ENCODE measurements at regions not wholly inside any gene's neighbourhood (a gene's known extent, or its start where the extent isn't known, plus 50 kb on each side); places are given as distances from the start of the nearest gene placed in this dataset.
"Not testable (repeated sequence)": the region's sequence is repeated elsewhere in the genome, so short reads cannot be mapped to it uniquely, and the experiment has no call there.

DNA sequence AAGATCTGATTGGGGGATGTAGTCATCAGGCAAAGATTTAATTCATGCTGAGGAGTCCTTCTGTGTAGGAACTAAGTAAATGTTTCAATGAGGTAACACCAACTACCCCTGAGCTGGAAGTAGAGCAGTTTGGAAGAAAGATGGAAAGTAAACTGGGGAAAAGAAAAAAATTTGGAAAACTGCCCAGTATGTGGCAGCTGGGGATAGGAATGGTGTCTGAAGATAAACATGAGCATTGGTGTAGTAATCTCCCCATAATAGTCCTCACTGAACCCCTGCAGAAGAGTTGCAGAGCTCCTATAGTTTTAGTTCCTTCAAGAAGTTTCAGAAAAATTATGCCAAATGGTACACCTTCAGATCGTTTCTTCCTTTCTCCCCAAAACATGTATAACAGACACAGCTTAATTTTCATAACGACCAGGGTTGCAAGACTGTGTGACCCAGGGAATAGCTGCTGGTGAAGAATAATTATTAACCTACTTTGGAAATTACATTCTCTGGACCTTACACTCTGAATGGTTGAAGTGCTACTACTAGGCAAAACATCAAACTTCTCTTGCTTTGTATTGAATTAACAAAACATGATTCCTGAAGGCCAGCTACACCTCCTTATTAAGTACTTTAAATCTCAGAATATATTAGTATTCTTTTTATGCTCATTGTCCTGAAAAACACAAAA, 446.4 kb upstream of the NRG3 start:
- intact Hi-C loops (cut with DNase I; ENCODE audit: low total_unique reads): no loop called here
- TF ChIP-seq CTCF (IDR thresholded peaks at IDR 0.05): no peak
- no peak for TF ChIP-seq POLR2A (IDR thresholded peaks at IDR 0.05)

DNA sequence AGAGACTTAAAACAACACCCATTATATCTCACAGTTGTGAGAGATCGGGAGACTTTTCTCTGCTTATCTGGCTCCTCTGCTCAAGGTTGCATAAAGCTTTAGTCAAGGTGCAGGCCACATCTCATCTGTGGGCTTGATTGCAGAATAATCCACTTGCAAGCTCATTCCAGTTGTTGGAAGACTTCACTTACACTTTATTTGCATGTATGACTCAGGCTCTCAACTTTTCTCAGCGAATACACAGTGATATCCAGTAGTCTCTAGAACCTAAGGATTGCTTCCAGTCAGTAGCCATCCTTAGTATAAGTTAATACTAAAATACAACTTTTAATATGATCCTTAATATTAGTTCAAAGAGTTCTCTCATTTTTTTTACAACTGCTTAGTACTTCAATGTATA, 435.5 kb upstream of the NRG3 start:
- intact Hi-C loops (cut with DNase I; ENCODE audit: low total_unique reads): no loop called here
- H3K27me3 ChIP-seq: no peaks in the 10 kb centered on the region
- DNase-seq: no peak
- H3K9me3 ChIP-seq: no peaks in the 10 kb centered on the region
- H3K36me3 ChIP-seq: no peaks in the 10 kb centered on the region
- no peak overlapping the region for H3K4me3 ChIP-seq
- H3K27ac ChIP-seq: no peak overlapping the region
- no peaks in the 10 kb centered on the region for H3K4me1 ChIP-seq
- TF ChIP-seq CTCF (IDR thresholded peaks at IDR 0.05) (no peak), POLR2A (IDR thresholded peaks at IDR 0.05) (no peak)

More for the DNA sequence above, 446.4 kb upstream of the NRG3 start:
- H3K36me3 ChIP-seq: no peaks in the 10 kb centered on the region
- H3K4me1 ChIP-seq: no peaks in the 10 kb centered on the region
- no peaks in the 10 kb centered on the region for H3K9me3 ChIP-seq
- H3K4me3 ChIP-seq: no peak overlapping the region
- DNase-seq: no peak
- H3K27ac ChIP-seq: no peak overlapping the region
- H3K27me3 ChIP-seq: no peaks in the 10 kb centered on the region

DNA sequence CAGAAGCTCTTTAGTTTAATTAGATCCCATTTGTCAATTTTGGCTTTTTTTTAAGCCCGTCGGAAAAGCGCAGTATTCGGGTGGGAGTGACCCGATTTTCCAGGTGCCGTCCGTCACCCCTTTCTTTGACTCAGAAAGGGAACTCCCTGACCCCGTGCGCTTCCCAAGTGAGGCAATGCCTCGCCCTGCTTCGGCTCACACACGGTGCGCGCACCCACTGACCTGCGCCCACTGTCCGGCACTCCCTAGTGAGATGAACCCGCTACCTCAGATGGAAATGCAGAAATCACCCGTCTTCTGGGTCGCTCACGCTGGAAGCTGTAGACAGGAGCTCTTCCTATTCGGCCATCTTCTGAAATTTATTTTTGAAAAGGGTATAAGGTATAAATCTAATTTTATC, 433.4 kb upstream of the NRG3 start:
- intact Hi-C loops (cut with DNase I; ENCODE audit: low total_unique reads); H3K4me3 ChIP-seq; H3K27ac ChIP-seq; H3K4me1 ChIP-seq; H3K27me3 ChIP-seq; H3K9me3 ChIP-seq; DNase-seq; H3K36me3 ChIP-seq: not testable (repeated sequence)

GRCh38 chr10:81444242-81444929, 430.6 kb upstream of the NRG3 start:
- Histone ChIP-seq H3K27ac (no peak overlapping the region), H3K36me3 (no peaks in the 10 kb centered on the region), H3K9me3 (no peaks in the 10 kb centered on the region), H3K4me1 (no peaks in the 10 kb centered on the region), H3K27me3 (no peaks in the 10 kb centered on the region), H3K4me3 (no peak overlapping the region)
- intact Hi-C loops (cut with DNase I; ENCODE audit: low total_unique reads): no loop called here
- DNase-seq: no peak
- TF ChIP-seq POLR2A (IDR thresholded peaks at IDR 0.05) (no peak), CTCF (IDR thresholded peaks at IDR 0.05) (no peak)

GRCh38 chr10:81450651-81451050, 424.3 kb upstream of the NRG3 start:
- no peaks in the 10 kb centered on the region for H3K27me3 ChIP-seq
- intact Hi-C loops (cut with DNase I; ENCODE audit: low total_unique reads): no loop called here
- H3K27ac ChIP-seq: no peak overlapping the region
- H3K4me3 ChIP-seq: no peak overlapping the region
- TF ChIP-seq POLR2A (IDR thresholded peaks at IDR 0.05): no peak
- TF ChIP-seq CTCF (IDR thresholded peaks at IDR 0.05): no peak
- H3K36me3 ChIP-seq: no peaks in the 10 kb centered on the region
- H3K4me1 ChIP-seq: no peaks in the 10 kb centered on the region
- no peak for DNase-seq
- H3K9me3 ChIP-seq: no peaks in the 10 kb centered on the region

Data from uterus (tissue), 3 donors.